ENCODE measurements at regions not wholly inside any gene's neighbourhood (a gene's known extent, or its start where the extent isn't known, plus 50 kb on each side); places are given as distances from the start of the nearest gene placed in this dataset.

GRCh38 chr10:108147346-108147745 lies 982.8 kb upstream of the SORCS1 start:
- ChIA-PET POLR2A (interaction anchor here (0.6 kb wide), 1 partner anchor 55 kb away, joined by 3 read pairs; no protein-coding TSS in a partner anchor), CTCF (no interaction called here)
- H3K4me3 Mint-ChIP-seq (ENCODE audit: unreplicated experiment): no peak overlapping the region
- BruUV-seq (replicated peaks): no TSS peak
- DNase-seq (ENCODE audit: unreplicated experiment): no peak
- no peak overlapping the region for H3K27ac Mint-ChIP-seq (ENCODE audit: low read depth, unreplicated experiment)
- H3K36me3 Mint-ChIP-seq (ENCODE audit: insufficient read depth, unreplicated experiment): no peaks in the 10 kb centered on the region
- no peaks in the 10 kb centered on the region for H3K4me1 Mint-ChIP-seq (ENCODE audit: insufficient read depth, unreplicated experiment)
- peaks cover 24% of the 10 kb centered on the region for H3K9me3 Mint-ChIP-seq (ENCODE audit: unreplicated experiment)
- no peaks in the 10 kb centered on the region for H3K27me3 Mint-ChIP-seq (ENCODE audit: insufficient read depth, unreplicated experiment)
- intact Hi-C loops (cut with micrococcal nuclease): no loop called here
- no peak for TF ChIP-seq CTCF (IDR thresholded peaks at IDR 0.05; ENCODE audit: unreplicated experiment)

- no peaks in the 10 kb centered on the region for H3K27me3 Mint-ChIP-seq (ENCODE audit: insufficient read depth, unreplicated experiment)
- intact Hi-C loops (cut with micrococcal nuclease): no loop called here
- H3K4me1 Mint-ChIP-seq (ENCODE audit: insufficient read depth, unreplicated experiment): no peaks in the 10 kb centered on the region
- DNase-seq (ENCODE audit: unreplicated experiment): no peak
- no peaks in the 10 kb centered on the region for H3K36me3 Mint-ChIP-seq (ENCODE audit: insufficient read depth, unreplicated experiment)
- H3K4me3 Mint-ChIP-seq (ENCODE audit: unreplicated experiment): no peak overlapping the region
- TF ChIP-seq CTCF (IDR thresholded peaks at IDR 0.05; ENCODE audit: unreplicated experiment): no peak
- no peak overlapping the region for H3K27ac Mint-ChIP-seq (ENCODE audit: low read depth, unreplicated experiment)
- CTCF ChIA-PET: interaction anchor here (0.5 kb wide), 1 partner anchor 38 kb away, joined by 3 read pairs; no protein-coding TSS in a partner anchor
- no TSS peak for BruUV-seq (replicated peaks)
- no peaks in the 10 kb centered on the region for H3K9me3 Mint-ChIP-seq (ENCODE audit: unreplicated experiment)
- POLR2A ChIA-PET: no interaction called here
These were observed 976.6 kb upstream of the SORCS1 start for GRCh38 chr10:108141064-108141463.

- ChIA-PET CTCF (interaction anchor here (0.8 kb wide), 1 partner anchor 1077 kb away, joined by 3 read pairs; no protein-coding TSS in a partner anchor), POLR2A (no interaction called here)
- TF ChIP-seq CTCF (IDR thresholded peaks at IDR 0.05; ENCODE audit: unreplicated experiment): no peak
- no peak overlapping the region for H3K4me3 Mint-ChIP-seq (ENCODE audit: unreplicated experiment)
- H3K4me1 Mint-ChIP-seq (ENCODE audit: insufficient read depth, unreplicated experiment): peaks cover 6% of the 10 kb centered on the region
- DNase-seq (ENCODE audit: unreplicated experiment): peak; percentile 11
- intact Hi-C loops (cut with micrococcal nuclease): no loop called here
- H3K27ac Mint-ChIP-seq (ENCODE audit: low read depth, unreplicated experiment): no peak overlapping the region
- H3K9me3 Mint-ChIP-seq (ENCODE audit: unreplicated experiment): no peaks in the 10 kb centered on the region
- BruUV-seq (replicated peaks): no TSS peak
- H3K27me3 Mint-ChIP-seq (ENCODE audit: insufficient read depth, unreplicated experiment): no peaks in the 10 kb centered on the region
- no peaks in the 10 kb centered on the region for H3K36me3 Mint-ChIP-seq (ENCODE audit: insufficient read depth, unreplicated experiment)
These were observed 967.8 kb upstream of the SORCS1 start for GRCh38 chr10:108132303-108132702.

- CTCF ChIA-PET: no interaction called here
- Mint-ChIP-seq H3K36me3 (ENCODE audit: insufficient read depth, unreplicated experiment) (no peaks in the 10 kb centered on the region), H3K9me3 (ENCODE audit: unreplicated experiment) (no peaks in the 10 kb centered on the region), H3K27me3 (ENCODE audit: insufficient read depth, unreplicated experiment) (no peaks in the 10 kb centered on the region), H3K4me1 (ENCODE audit: insufficient read depth, unreplicated experiment) (peaks cover 6% of the 10 kb centered on the region), H3K4me3 (ENCODE audit: unreplicated experiment) (no peak overlapping the region), H3K27ac (ENCODE audit: low read depth, unreplicated experiment) (no peak overlapping the region)
- DNase-seq (ENCODE audit: unreplicated experiment): no peak
- no peak for TF ChIP-seq CTCF (IDR thresholded peaks at IDR 0.05; ENCODE audit: unreplicated experiment)
- no TSS peak for BruUV-seq (replicated peaks)
- POLR2A ChIA-PET: no interaction called here
- intact Hi-C loops (cut with micrococcal nuclease): no loop called here
These were observed 966.1 kb upstream of the SORCS1 start for GRCh38 chr10:108130575-108130974.

All from MCF 10A (cell line).